ENCODE measurements at regions not wholly inside any gene's neighbourhood (a gene's known extent, or its start where the extent isn't known, plus 50 kb on each side); places are given as distances from the start of the nearest gene placed in this dataset.
"Not testable (repeated sequence)": the region's sequence is repeated elsewhere in the genome, so short reads cannot be mapped to it uniquely, and the experiment has no call there.

GRCh38 chr18:70822117-70822516 lies 533.3 kb downstream of the SOCS6 start:
- no peak for TF ChIP-seq FOXK2 (IDR thresholded peaks at IDR 0.05)
- no peak for TF ChIP-seq LEF1 (IDR thresholded peaks at IDR 0.05; ENCODE audit: borderline replicate concordance)
- no peak for TF ChIP-seq FOXA1 (IDR thresholded peaks at IDR 0.05)
- no peak for TF ChIP-seq NFRKB (IDR thresholded peaks at IDR 0.05)
- no peak for TF ChIP-seq TARDBP (IDR thresholded peaks at IDR 0.05)
- TF ChIP-seq BHLHE40 (IDR thresholded peaks at IDR 0.05; ENCODE audit: borderline replicate concordance), result no peak
- TF ChIP-seq L3MBTL2 (conservative IDR thresholded peaks at IDR 0.05), result no peak
- no peak for TF ChIP-seq FOXM1 (IDR thresholded peaks at IDR 0.05; ENCODE audit: borderline replicate concordance)
- TF ChIP-seq PKNOX1 (IDR thresholded peaks at IDR 0.05), result no peak
- TF ChIP-seq HDGF (IDR thresholded peaks at IDR 0.05; ENCODE audit: borderline replicate concordance), result no peak
- TF ChIP-seq ZNF384 (IDR thresholded peaks at IDR 0.05), result no peak
- no peak for TF ChIP-seq CTBP1 (IDR thresholded peaks at IDR 0.05; ENCODE audit: borderline replicate concordance)
- no peak for TF ChIP-seq ARNT (IDR thresholded peaks at IDR 0.05)
- no peak for TF ChIP-seq SP1 (IDR thresholded peaks at IDR 0.05)
- TF ChIP-seq ELF4 (IDR thresholded peaks at IDR 0.05), result no peak
- TF ChIP-seq SUZ12 (IDR thresholded peaks at IDR 0.05), result no peak
- POLR2A ChIA-PET, result no interaction called here
- CTCF ChIA-PET, result no interaction called here
- DNase-seq (ENCODE audit: extremely low spot score), result no peak

GRCh38 chr18:70808481-70809056 lies 519.7 kb downstream of the SOCS6 start:
- POLR2A ChIA-PET, result no interaction called here
- DNase-seq (ENCODE audit: extremely low spot score), result no peak
- CTCF ChIA-PET, result no interaction called here
- TF ChIP-seq L3MBTL2 (conservative IDR thresholded peaks at IDR 0.05) (no peak), BHLHE40 (IDR thresholded peaks at IDR 0.05; ENCODE audit: borderline replicate concordance) (no peak), FOXK2 (IDR thresholded peaks at IDR 0.05) (no peak), ARNT (IDR thresholded peaks at IDR 0.05) (no peak), LEF1 (IDR thresholded peaks at IDR 0.05; ENCODE audit: borderline replicate concordance) (no peak), SUZ12 (IDR thresholded peaks at IDR 0.05) (no peak), TARDBP (IDR thresholded peaks at IDR 0.05) (no peak), NFRKB (IDR thresholded peaks at IDR 0.05) (no peak), ELF4 (IDR thresholded peaks at IDR 0.05) (no peak), FOXA1 (IDR thresholded peaks at IDR 0.05) (no peak)

- peak; percentile 36 for DNase-seq (ENCODE audit: extremely low spot score)
- POLR2A ChIA-PET, result no interaction called here
- TF ChIP-seq ZNF384 (IDR thresholded peaks at IDR 0.05) (no peak), CTBP1 (IDR thresholded peaks at IDR 0.05; ENCODE audit: borderline replicate concordance) (no peak), LEF1 (IDR thresholded peaks at IDR 0.05; ENCODE audit: borderline replicate concordance) (no peak), L3MBTL2 (conservative IDR thresholded peaks at IDR 0.05) (no peak), FOXK2 (IDR thresholded peaks at IDR 0.05) (no peak), ARNT (IDR thresholded peaks at IDR 0.05) (no peak), ELF4 (IDR thresholded peaks at IDR 0.05) (no peak), FOXA1 (IDR thresholded peaks at IDR 0.05) (no peak), BHLHE40 (IDR thresholded peaks at IDR 0.05; ENCODE audit: borderline replicate concordance) (no peak), TARDBP (IDR thresholded peaks at IDR 0.05) (no peak), NFRKB (IDR thresholded peaks at IDR 0.05) (no peak), FOXM1 (IDR thresholded peaks at IDR 0.05; ENCODE audit: borderline replicate concordance) (no peak), HDGF (IDR thresholded peaks at IDR 0.05; ENCODE audit: borderline replicate concordance) (no peak), SP1 (IDR thresholded peaks at IDR 0.05) (no peak)
- CTCF ChIA-PET, result interaction anchor here (0.7 to 1.3 kb wide), 5 partner anchors 8 to 274 kb away, joined by 3 to 4 read pairs (median 3); no protein-coding TSS in a partner anchor
These were observed 493.1 kb downstream of the SOCS6 start for GRCh38 chr18:70781860-70782453.

GRCh38 chr18:70766254-70766653 lies 477.4 kb downstream of the SOCS6 start:
- POLR2A ChIA-PET; DNase-seq (ENCODE audit: extremely low spot score): not testable (repeated sequence)
- CTCF ChIA-PET, result interaction anchor here (0.6 kb wide), 2 partner anchors 51 to 395 kb away, joined by 3 to 4 read pairs; no protein-coding TSS in a partner anchor

GRCh38 chr18:70762812-70763211 lies 474.0 kb downstream of the SOCS6 start:
- ChIA-PET POLR2A (no interaction called here), CTCF (no interaction called here)
- DNase-seq (ENCODE audit: extremely low spot score), result no peak
- TF ChIP-seq FOXA1 (IDR thresholded peaks at IDR 0.05), result no peak
- no peak for TF ChIP-seq NFRKB (IDR thresholded peaks at IDR 0.05)

- ChIA-PET CTCF (no interaction called here), POLR2A (no interaction called here)
- no peak for DNase-seq (ENCODE audit: extremely low spot score)
- TF ChIP-seq LEF1 (IDR thresholded peaks at IDR 0.05; ENCODE audit: borderline replicate concordance) (no peak), PKNOX1 (IDR thresholded peaks at IDR 0.05) (no peak), ARNT (IDR thresholded peaks at IDR 0.05) (no peak), ELF4 (IDR thresholded peaks at IDR 0.05) (no peak), L3MBTL2 (conservative IDR thresholded peaks at IDR 0.05) (no peak), NFRKB (IDR thresholded peaks at IDR 0.05) (no peak), SP1 (IDR thresholded peaks at IDR 0.05) (no peak), TARDBP (IDR thresholded peaks at IDR 0.05) (no peak), ZNF384 (IDR thresholded peaks at IDR 0.05) (no peak), FOXM1 (IDR thresholded peaks at IDR 0.05; ENCODE audit: borderline replicate concordance) (no peak), BHLHE40 (IDR thresholded peaks at IDR 0.05; ENCODE audit: borderline replicate concordance) (no peak), CTBP1 (IDR thresholded peaks at IDR 0.05; ENCODE audit: borderline replicate concordance) (no peak), HDGF (IDR thresholded peaks at IDR 0.05; ENCODE audit: borderline replicate concordance) (no peak), FOXK2 (IDR thresholded peaks at IDR 0.05) (no peak)
These were observed 469.9 kb downstream of the SOCS6 start for GRCh38 chr18:70758780-70759179.

GRCh38 chr18:70754486-70754885 lies 465.6 kb downstream of the SOCS6 start:
- DNase-seq (ENCODE audit: extremely low spot score), result no peak
- POLR2A ChIA-PET, result no interaction called here
- CTCF ChIA-PET, result no interaction called here
- TF ChIP-seq BHLHE40 (IDR thresholded peaks at IDR 0.05; ENCODE audit: borderline replicate concordance), result no peak
- no peak for TF ChIP-seq ELF4 (IDR thresholded peaks at IDR 0.05)
- TF ChIP-seq SUZ12 (IDR thresholded peaks at IDR 0.05), result no peak
- no peak for TF ChIP-seq LEF1 (IDR thresholded peaks at IDR 0.05; ENCODE audit: borderline replicate concordance)
- TF ChIP-seq HDGF (IDR thresholded peaks at IDR 0.05; ENCODE audit: borderline replicate concordance), result no peak
- no peak for TF ChIP-seq L3MBTL2 (conservative IDR thresholded peaks at IDR 0.05)
- TF ChIP-seq ARNT (IDR thresholded peaks at IDR 0.05), result no peak
